ENCODE measurements at regions not wholly inside any gene's neighbourhood (a gene's known extent, or its start where the extent isn't known, plus 50 kb on each side); places are given as distances from the start of the nearest gene placed in this dataset.

- POLR2A ChIA-PET = no interaction called here
- peaks cover 9 to 38% (median 16%) of the 10 kb centered on the region in 3 donors for H3K36me3 Mint-ChIP-seq
Measured at GRCh38 chr6:131412960-131413830, 159.8 kb upstream of the ARG1 start.

GRCh38 chr6:131413831-131414191 lies 159.2 kb upstream of the ARG1 start:
- no peak for DNase-seq
- no peak for ATAC-seq
- POLR2A ChIA-PET = no interaction called here

More at GRCh38 chr6:131412960-131413830, 159.8 kb upstream of the ARG1 start:
- H3K4me3 Mint-ChIP-seq = no peak overlapping the region
- H3K27me3 Mint-ChIP-seq = no peaks in the 10 kb centered on the region
- H3K9me3 Mint-ChIP-seq = peaks cover 0 to 19% (median 6%) of the 10 kb centered on the region in 9 donors
- H3K4me1 Mint-ChIP-seq = peaks cover 0 to 5% (median 3%) of the 10 kb centered on the region in 4 donors
- peak overlapping the region in 1 of 10 donors; percentile 29 for H3K27ac Mint-ChIP-seq
- ATAC-seq = no peak
- DNase-seq = no peak

GRCh38 chr6:131414956-131415355 lies 158.1 kb upstream of the ARG1 start:
- POLR2A ChIA-PET = no interaction called here
- no peak for ATAC-seq
- H3K4me1 Mint-ChIP-seq = peaks cover 0 to 15% (median 4%) of the 10 kb centered on the region in 4 donors

More at GRCh38 chr6:131413831-131414191, 159.2 kb upstream of the ARG1 start:
- H3K9me3 Mint-ChIP-seq = peaks cover 0 to 19% (median 6%) of the 10 kb centered on the region in 9 donors
- no peak overlapping the region for H3K4me3 Mint-ChIP-seq
- peaks cover 0 to 11% (median 2%) of the 10 kb centered on the region in 4 donors for H3K4me1 Mint-ChIP-seq
- no peak overlapping the region for H3K27ac Mint-ChIP-seq
- peaks cover 9 to 44% (median 16%) of the 10 kb centered on the region in 3 donors for H3K36me3 Mint-ChIP-seq
- no peaks in the 10 kb centered on the region for H3K27me3 Mint-ChIP-seq

GRCh38 chr6:131418441-131418840 lies 154.6 kb upstream of the ARG1 start:
- POLR2A ChIA-PET = interaction anchor here (0.6 kb wide), 1 partner anchor 1182 kb away, joined by 3 read pairs; no protein-coding TSS in a partner anchor
- peaks cover 0 to 18% (median 9%) of the 10 kb centered on the region in 4 donors for H3K4me1 Mint-ChIP-seq

More at GRCh38 chr6:131414956-131415355, 158.1 kb upstream of the ARG1 start:
- peaks cover 0 to 19% (median 6%) of the 10 kb centered on the region in 9 donors for H3K9me3 Mint-ChIP-seq
- peak overlapping the region in 2 of 10 donors; percentile 4 to 45 for H3K27ac Mint-ChIP-seq
- DNase-seq = no peak
- H3K36me3 Mint-ChIP-seq = peaks cover 9 to 51% (median 22%) of the 10 kb centered on the region in 3 donors
- H3K27me3 Mint-ChIP-seq = no peaks in the 10 kb centered on the region
- no peak overlapping the region for H3K4me3 Mint-ChIP-seq

GRCh38 chr6:131419702-131420101 lies 153.3 kb upstream of the ARG1 start:
- no peak for DNase-seq
- no peak for ATAC-seq
- Mint-ChIP-seq H3K27ac (no peak overlapping the region), H3K4me3 (no peak overlapping the region), H3K9me3 (peaks cover 0 to 2% (median 0%) of the 10 kb centered on the region in 9 donors), H3K36me3 (peaks cover 0 to 43% (median 36%) of the 10 kb centered on the region in 3 donors), H3K27me3 (no peaks in the 10 kb centered on the region), H3K4me1 (peaks cover 0 to 18% (median 9%) of the 10 kb centered on the region in 4 donors)
- POLR2A ChIA-PET = no interaction called here

More at GRCh38 chr6:131418441-131418840, 154.6 kb upstream of the ARG1 start:
- ATAC-seq = no peak
- Mint-ChIP-seq H3K27ac (no peak overlapping the region), H3K4me3 (no peak overlapping the region), H3K27me3 (no peaks in the 10 kb centered on the region), H3K36me3 (peaks cover 0 to 44% (median 32%) of the 10 kb centered on the region in 3 donors), H3K9me3 (peaks cover 0 to 2% (median 0%) of the 10 kb centered on the region in 9 donors)
- DNase-seq = no peak

GRCh38 chr6:131424016-131424415 lies 149.0 kb upstream of the ARG1 start:
- POLR2A ChIA-PET = no interaction called here
- H3K4me1 Mint-ChIP-seq = peaks cover 7 to 25% (median 17%) of the 10 kb centered on the region in 4 donors
- H3K27ac Mint-ChIP-seq = no peak overlapping the region

GRCh38 chr6:131424475-131424874 lies 148.6 kb upstream of the ARG1 start:
- peaks cover 5 to 43% (median 42%) of the 10 kb centered on the region in 3 donors for H3K36me3 Mint-ChIP-seq
- peaks cover 7 to 24% (median 17%) of the 10 kb centered on the region in 4 donors for H3K4me1 Mint-ChIP-seq
- H3K27ac Mint-ChIP-seq = no peak overlapping the region
- ATAC-seq = no peak
- no peak for DNase-seq
- no peaks in the 10 kb centered on the region for H3K27me3 Mint-ChIP-seq
- POLR2A ChIA-PET = no interaction called here
- H3K4me3 Mint-ChIP-seq = no peak overlapping the region
- peaks cover 0 to 10% (median 1%) of the 10 kb centered on the region in 9 donors for H3K9me3 Mint-ChIP-seq

More at GRCh38 chr6:131424016-131424415, 149.0 kb upstream of the ARG1 start:
- ATAC-seq (no peak), DNase-seq (no peak)
- H3K9me3 Mint-ChIP-seq = peaks cover 0 to 9% (median 2%) of the 10 kb centered on the region in 9 donors
- H3K4me3 Mint-ChIP-seq = no peak overlapping the region
- H3K36me3 Mint-ChIP-seq = peaks cover 2 to 43% (median 42%) of the 10 kb centered on the region in 3 donors
- H3K27me3 Mint-ChIP-seq = no peaks in the 10 kb centered on the region

- H3K36me3 Mint-ChIP-seq = peaks cover 18 to 42% (median 36%) of the 10 kb centered on the region in 3 donors
- peak overlapping the region in 2 of 10 donors; percentile 38 to 40 for H3K27ac Mint-ChIP-seq
- ATAC-seq = no peak
- H3K4me1 Mint-ChIP-seq = peaks cover 9 to 30% (median 16%) of the 10 kb centered on the region in 4 donors
- H3K9me3 Mint-ChIP-seq = peaks cover 0 to 10% (median 1%) of the 10 kb centered on the region in 9 donors
- DNase-seq = no peak
- no peaks in the 10 kb centered on the region for H3K27me3 Mint-ChIP-seq
- POLR2A ChIA-PET = no interaction called here
- H3K4me3 Mint-ChIP-seq = peak overlapping the region in 1 of 10 donors; percentile 34
Measured at GRCh38 chr6:131427434-131428058, 145.5 kb upstream of the ARG1 start.

- Mint-ChIP-seq H3K36me3 (peaks cover 31 to 68% (median 53%) of the 10 kb centered on the region in 3 donors), H3K27me3 (no peaks in the 10 kb centered on the region), H3K4me1 (peaks cover 7 to 28% (median 19%) of the 10 kb centered on the region in 4 donors), H3K27ac (peak overlapping the region in 2 of 10 donors; percentile 6 to 52), H3K4me3 (no peak overlapping the region), H3K9me3 (peaks cover 2 to 20% (median 9%) of the 10 kb centered on the region in 9 donors)
- no peak for DNase-seq
- POLR2A ChIA-PET = no interaction called here
- no peak for ATAC-seq
Measured at GRCh38 chr6:131430531-131430930, 142.5 kb upstream of the ARG1 start.

GRCh38 chr6:131431718-131432117 lies 141.3 kb upstream of the ARG1 start:
- peaks cover 11 to 31% (median 24%) of the 10 kb centered on the region in 4 donors for H3K4me1 Mint-ChIP-seq
- no peaks in the 10 kb centered on the region for H3K27me3 Mint-ChIP-seq
- peaks cover 42 to 73% (median 63%) of the 10 kb centered on the region in 3 donors for H3K36me3 Mint-ChIP-seq
- H3K4me3 Mint-ChIP-seq = no peak overlapping the region
- no peak for ATAC-seq
- POLR2A ChIA-PET = no interaction called here
- no peak overlapping the region for H3K27ac Mint-ChIP-seq
- DNase-seq = no peak
- H3K9me3 Mint-ChIP-seq = peaks cover 2 to 32% (median 20%) of the 10 kb centered on the region in 9 donors

GRCh38 chr6:131433927-131434326 lies 139.1 kb upstream of the ARG1 start:
- ATAC-seq (no peak), DNase-seq (no peak)
- peaks cover 64 to 87% (median 78%) of the 10 kb centered on the region in 3 donors for H3K36me3 Mint-ChIP-seq
- POLR2A ChIA-PET = no interaction called here
- no peak overlapping the region for H3K27ac Mint-ChIP-seq
- peak overlapping the region in 1 of 10 donors; percentile 34 for H3K4me3 Mint-ChIP-seq
- H3K9me3 Mint-ChIP-seq = peaks cover 7 to 47% (median 37%) of the 10 kb centered on the region in 9 donors
- peaks cover 20 to 44% (median 34%) of the 10 kb centered on the region in 4 donors for H3K4me1 Mint-ChIP-seq
- H3K27me3 Mint-ChIP-seq = no peaks in the 10 kb centered on the region

- ATAC-seq = no peak
- POLR2A ChIA-PET = no interaction called here
- no peak for DNase-seq
- H3K36me3 Mint-ChIP-seq = peaks cover 61 to 91% (median 82%) of the 10 kb centered on the region in 3 donors
- no peaks in the 10 kb centered on the region for H3K27me3 Mint-ChIP-seq
- H3K4me1 Mint-ChIP-seq = peaks cover 23 to 59% (median 47%) of the 10 kb centered on the region in 4 donors
- H3K9me3 Mint-ChIP-seq = peaks cover 9 to 60% (median 41%) of the 10 kb centered on the region in 9 donors
- H3K4me3 Mint-ChIP-seq = peak overlapping the region in 3 of 10 donors; percentile 9 to 23 (median 20)
- peak overlapping the region in 3 of 10 donors; percentile 4 to 30 (median 5) for H3K27ac Mint-ChIP-seq
Measured at GRCh38 chr6:131436358-131436757, 136.7 kb upstream of the ARG1 start.

Data from naive thymus-derived CD8-positive, alpha-beta T cell (primary cell).